HUDEP-2 (cell line): ENCODE measurements at regions not wholly inside any gene's neighbourhood (a gene's known extent, or its start where the extent isn't known, plus 50 kb on each side); places are given as distances from the start of the nearest gene placed in this dataset.
"Not testable (repeated sequence)": the region's sequence is repeated elsewhere in the genome, so short reads cannot be mapped to it uniquely, and the experiment has no call there.

Experiments
- DNase-seq, 76 experiments: peaks; one replicate each; lab custom pipeline; 2025; ENCODE audit not compliant: unreplicated experiment in 76 of 76; lab: John Stamatoyannopoulos, UW

DNA sequence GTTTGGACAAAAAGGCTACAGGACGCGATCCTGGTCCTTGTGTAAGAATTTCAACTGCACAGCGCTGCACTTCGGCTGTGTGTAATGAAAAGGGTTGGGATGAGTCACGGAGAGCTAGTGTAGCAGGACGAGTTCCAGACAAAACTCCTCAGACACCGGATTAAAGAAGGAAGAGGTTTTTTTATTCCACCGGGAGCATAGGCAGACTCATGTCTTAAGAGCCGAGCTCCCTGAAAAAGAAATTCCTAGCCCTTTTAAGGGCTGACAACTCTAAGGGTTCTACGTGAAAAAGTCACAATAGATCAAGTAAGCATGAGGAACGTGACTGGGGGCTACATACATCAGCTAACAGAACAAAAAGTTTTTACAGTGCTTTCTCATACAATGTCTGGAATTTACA, 54.8 kb upstream of the FAM90A1 start:
- not testable (repeated sequence) for DNase-seq

- not testable (repeated sequence) for DNase-seq
Observed at GRCh38 chr12:8285681-8286080, 58.3 kb upstream of the FAM90A1 start.

GRCh38 chr12:8291764-8292163, 64.3 kb upstream of the FAM90A1 start:
- not testable (repeated sequence) for DNase-seq

DNA sequence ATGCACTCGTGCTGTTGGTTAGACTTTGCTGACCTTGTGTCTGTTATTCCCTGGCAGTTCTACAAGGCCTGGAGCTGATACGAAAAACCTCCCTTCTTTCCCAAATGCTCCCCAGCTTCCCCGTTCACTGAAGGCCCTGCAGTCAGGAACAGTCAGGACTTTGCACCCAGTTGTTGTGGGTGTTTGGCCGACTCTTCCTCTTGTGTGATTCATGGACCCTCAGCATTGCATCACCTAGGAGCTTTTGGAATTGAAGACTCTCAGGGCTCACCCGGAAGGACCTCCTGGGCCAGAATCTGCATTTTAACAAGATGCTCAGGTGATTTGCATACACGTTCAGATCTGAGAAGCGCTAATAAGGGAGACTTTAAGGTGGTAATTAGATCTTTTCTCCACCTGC, 67.2 kb upstream of the FAM90A1 start:
- DNase-seq: not testable (repeated sequence)

GRCh38 chr12:8308611-8309010, 81.2 kb upstream of the FAM90A1 start:
- not testable (repeated sequence) for DNase-seq

GRCh38 chr12:8315997-8316396, 88.6 kb upstream of the FAM90A1 start:
- DNase-seq: not testable (repeated sequence)

- peak in 12 of 76 experiments; percentile 0 to 41 (median 23) for DNase-seq
Observed at GRCh38 chr12:8317675-8318074, 90.3 kb upstream of the FAM90A1 start.

- peak in 7 of 76 experiments; percentile 5 to 35 (median 16) for DNase-seq
Observed at GRCh38 chr12:8320251-8320730, 92.9 kb upstream of the FAM90A1 start.

- peak in 1 of 76 experiments; percentile 7 for DNase-seq
Observed at GRCh38 chr12:8320791-8321370, 93.5 kb upstream of the FAM90A1 start.

- DNase-seq: peak in 50 of 76 experiments; percentile 7 to 81 (median 47)
Observed at GRCh38 chr12:8325145-8325839, 97.9 kb upstream of the FAM90A1 start.

- peak in 10 of 76 experiments; percentile 2 to 48 (median 30) for DNase-seq
Observed at GRCh38 chr12:8328835-8329234, 101.4 kb upstream of the FAM90A1 start.

DNA sequence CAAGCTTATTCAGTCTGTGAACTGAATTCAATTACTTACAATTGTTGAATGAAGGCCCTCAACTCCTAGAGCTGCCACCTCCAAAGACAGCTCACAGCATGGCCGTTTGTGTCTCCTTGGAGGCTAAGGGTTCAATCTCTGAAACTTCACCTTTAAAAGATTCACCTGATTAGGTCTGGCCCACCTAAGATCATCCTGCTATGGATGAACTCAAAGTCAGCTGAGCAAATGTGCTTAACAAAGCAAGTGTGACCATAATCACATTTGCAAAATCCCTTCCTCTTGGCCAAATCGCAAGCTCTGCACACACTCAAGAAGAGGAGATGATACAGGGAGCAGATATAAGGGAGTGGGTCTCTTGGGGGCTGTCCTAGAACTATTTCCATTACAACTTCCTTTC, 105.0 kb upstream of the FAM90A1 start:
- DNase-seq: not testable (repeated sequence)

GRCh38 chr12:8351073-8351472, 104.7 kb upstream of the CLEC6A start:
- DNase-seq: not testable (repeated sequence)

GRCh38 chr12:8354741-8355140, 101.0 kb upstream of the CLEC6A start:
- DNase-seq: not testable (repeated sequence)

DNA sequence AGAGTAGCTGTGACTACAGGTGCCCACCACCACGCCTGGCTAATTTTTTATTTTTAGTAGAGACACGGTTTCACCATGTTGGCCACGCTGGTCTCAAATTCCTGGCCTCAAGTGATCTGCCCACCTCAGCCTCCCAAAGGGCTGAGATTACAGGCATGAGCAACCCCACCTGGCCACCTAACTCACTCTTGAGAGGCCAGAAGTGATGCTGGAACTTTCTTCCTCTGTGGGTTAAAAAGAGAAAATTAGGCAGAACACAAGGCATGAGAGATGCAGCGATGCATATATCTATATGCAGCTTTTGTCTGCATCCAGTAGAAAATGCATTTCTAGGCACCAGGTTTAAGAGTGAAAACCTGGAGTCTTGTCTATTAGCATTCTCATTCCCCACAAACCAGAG, 100.2 kb upstream of the CLEC6A start:
- not testable (repeated sequence) for DNase-seq

DNA sequence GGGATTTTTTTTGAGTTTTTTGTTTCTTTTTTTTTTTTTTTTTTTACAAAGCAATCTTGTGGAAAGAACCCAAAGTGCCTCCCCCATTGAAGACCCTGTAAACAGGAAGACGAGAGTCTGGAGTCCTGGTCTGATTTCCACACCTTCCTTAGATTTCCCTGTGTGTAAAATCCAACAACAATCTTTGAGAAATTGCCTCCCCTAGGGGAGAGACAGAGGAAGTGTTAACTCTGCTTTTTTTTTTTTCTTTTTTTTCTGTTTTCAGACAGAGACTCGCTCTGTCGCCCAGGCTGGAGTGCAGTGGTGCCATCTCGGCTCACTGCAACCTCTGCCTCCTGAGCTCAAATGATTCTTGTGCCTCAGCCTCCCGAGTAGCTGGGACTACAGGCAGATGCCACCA, 82.0 kb upstream of the CLEC6A start:
- DNase-seq: peak in 4 of 76 experiments; percentile 7 to 17 (median 10)

- DNase-seq: not testable (repeated sequence)
Observed at GRCh38 chr12:8375122-8375521, 80.6 kb upstream of the CLEC6A start.

- not testable (repeated sequence) for DNase-seq
Observed at GRCh38 chr12:8377756-8378155, 78.0 kb upstream of the CLEC6A start.

DNA sequence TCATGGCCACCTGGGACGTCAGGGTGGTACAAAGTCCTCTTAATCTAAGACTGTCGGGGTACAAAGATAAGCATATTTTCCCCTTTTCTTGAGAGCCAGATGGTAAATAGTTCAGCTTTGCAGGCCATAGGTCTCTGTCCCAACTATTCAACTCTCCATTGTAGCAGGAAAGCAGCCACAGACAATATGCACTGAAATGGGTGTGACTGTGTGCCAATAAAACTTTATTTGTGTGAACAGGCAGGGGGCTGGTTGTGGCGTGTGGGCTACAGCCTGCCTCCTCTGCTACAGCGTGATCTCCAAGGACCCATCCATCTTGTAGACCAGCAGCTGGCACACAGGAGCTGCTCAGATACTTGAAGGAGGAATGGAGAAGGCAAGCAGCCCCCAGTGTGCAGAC, 73.2 kb upstream of the CLEC6A start:
- not testable (repeated sequence) for DNase-seq

- DNase-seq: not testable (repeated sequence)
Observed at GRCh38 chr12:8384686-8385085, 71.1 kb upstream of the CLEC6A start.

GRCh38 chr12:8385431-8385830, 70.3 kb upstream of the CLEC6A start:
- DNase-seq: not testable (repeated sequence)

DNA sequence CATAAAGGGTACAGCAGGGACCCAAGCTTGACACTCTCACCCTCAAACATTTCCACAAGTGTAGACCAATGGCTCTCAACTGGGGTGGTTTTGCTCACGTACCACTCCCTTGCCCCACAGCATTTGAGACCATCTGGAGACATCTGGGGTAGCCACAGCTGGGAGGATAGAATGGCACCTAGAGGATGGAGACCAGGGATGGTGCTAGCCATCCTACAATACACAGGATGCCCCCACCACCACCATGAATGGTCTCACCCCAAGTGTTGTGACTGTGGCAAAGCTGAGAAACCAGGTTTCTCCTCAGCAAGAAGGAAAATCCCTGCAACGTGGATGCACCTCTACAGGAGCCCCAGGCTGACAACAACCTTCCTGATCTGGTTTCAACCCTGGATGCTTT, 69.1 kb upstream of the CLEC6A start:
- not testable (repeated sequence) for DNase-seq
